GM23338 (cell line): ENCODE measurements at regions not wholly inside any gene's neighbourhood (a gene's known extent, or its start where the extent isn't known, plus 50 kb on each side); places are given as distances from the start of the nearest gene placed in this dataset.

Experiments used
- ATAC-seq: fragments of 200-7000 bp; cut with Tn5 transposase; 3 replicates; pipeline ENCODE4 v1.9.1; 2020
- DNase-seq: peaks from one replicate; pipeline ENCODE4 v3.0.0-alpha.2; 2015; ENCODE audit warnings: low spot score
- H2AFZ ChIP-seq: fragments of 200-600 bp; sonication (generic); 2 replicates; pipeline ENCODE4 v1.8.0; 2016; ENCODE audit warnings: antibody characterized with exemption, mild to moderate bottlenecking, moderate library complexity
- H3F3A ChIP-seq: fragments of 200-600 bp; sonication (generic); replicated peaks from 2 replicates; pipeline ENCODE4 v1.8.0; 2017; ENCODE audit warnings: antibody characterized with exemption, mixed run types, low read depth
- H3K27ac ChIP-seq: fragments of 200-600 bp; sonication (generic); 2 replicates; pipeline ENCODE4 v1.6.1; 2016; ENCODE audit warnings: low read depth
- H3K27me3 ChIP-seq: fragments of 200-600 bp; sonication (generic); 2 replicates; pipeline ENCODE4 v1.8.0; 2016; ENCODE audit warnings: mild to moderate bottlenecking, mixed run types, moderate library complexity; ENCODE audit not compliant: insufficient read depth
- H3K36me3 ChIP-seq: fragments of 200-600 bp; sonication (generic); 2 replicates; pipeline ENCODE4 v1.8.0; 2016; ENCODE audit warnings: mild to moderate bottlenecking; ENCODE audit not compliant: insufficient read depth
- H3K4me1 ChIP-seq: fragments of 200-600 bp; sonication (generic); 2 replicates; pipeline ENCODE4 v1.8.0; 2016; ENCODE audit warnings: mild to moderate bottlenecking, moderate library complexity; ENCODE audit not compliant: insufficient read depth
- H3K4me2 ChIP-seq: fragments of 200-600 bp; sonication (generic); 2 replicates; pipeline ENCODE4 v1.7.1; 2017; ENCODE audit warnings: mixed run types
- H3K4me3 ChIP-seq: fragments of 200-600 bp; sonication (generic); 2 replicates; pipeline ENCODE4 v1.6.1; 2016; ENCODE audit warnings: mixed run types
- H3K79me2 ChIP-seq: fragments of 200-600 bp; sonication (generic); replicated peaks from 2 replicates; pipeline ENCODE4 v1.8.0; 2017; ENCODE audit warnings: mild to moderate bottlenecking; ENCODE audit not compliant: insufficient read depth
- H3K9me2 ChIP-seq: fragments of 200-600 bp; sonication (generic); 2 replicates; pipeline ENCODE4 v1.8.0; 2017; ENCODE audit not compliant: insufficient read depth
- H4K20me1 ChIP-seq: fragments of 200-600 bp; sonication (generic); replicated peaks from 2 replicates; pipeline ENCODE4 v1.8.0; 2017; ENCODE audit warnings: mild to moderate bottlenecking; ENCODE audit not compliant: insufficient read depth
- H3K27ac Mint-ChIP-seq: 2 replicates; pipeline ENCODE4 v1.8.0; 2020; ENCODE audit warnings: inconsistent platforms, mild to moderate bottlenecking, moderate library complexity, mixed read lengths
- H3K27me3 Mint-ChIP-seq: 3 replicates; pipeline ENCODE4 v1.8.0; 2022; ENCODE audit warnings: low read depth, mild to moderate bottlenecking, moderate library complexity, mixed read lengths, inconsistent platforms; ENCODE audit not compliant: insufficient read depth, poor library complexity
- H3K36me3 Mint-ChIP-seq: 3 replicates; pipeline ENCODE4 v1.8.0; 2021; ENCODE audit warnings: low read depth, mild to moderate bottlenecking, inconsistent platforms, moderate library complexity, mixed read lengths
- H3K4me1 Mint-ChIP-seq: 3 replicates; pipeline ENCODE4 v1.8.0; 2020; ENCODE audit warnings: mild to moderate bottlenecking, inconsistent platforms, mixed read lengths
- H3K4me3 Mint-ChIP-seq: 3 replicates; pipeline ENCODE4 v1.8.0; 2021; ENCODE audit warnings: moderate library complexity, mild to moderate bottlenecking, inconsistent platforms, mixed read lengths
- H3K9me3 Mint-ChIP-seq: 3 replicates; pipeline ENCODE4 v1.8.0; 2020; ENCODE audit warnings: moderate library complexity, mild to moderate bottlenecking, inconsistent platforms, mixed read lengths
- CREB1 ChIP-seq: fragments of 250-450 bp; sonication (Bioruptor Pico); IDR thresholded peaks from 2 replicates; pipeline ENCODE4 v1.5.0; 2020; ENCODE audit warnings: low read depth, mild to moderate bottlenecking, moderate library complexity
- ETS1 ChIP-seq: IDR thresholded peaks from 2 replicates; pipeline ENCODE4 v1.6.1; 2016; ENCODE audit warnings: antibody characterized with exemption
- EZH2 ChIP-seq: fragments of 200-600 bp; sonication (generic); IDR thresholded peaks from one replicate; pipeline ENCODE4 v1.8.0; 2017; ENCODE audit warnings: antibody characterized with exemption, mild to moderate bottlenecking, low read depth; ENCODE audit not compliant: unreplicated experiment
- EZH2phosphoT487 ChIP-seq: fragments of 200-600 bp; sonication (generic); IDR thresholded peaks from one replicate; pipeline ENCODE4 v1.8.1; 2018; ENCODE audit warnings: antibody characterized with exemption; ENCODE audit not compliant: unreplicated experiment
- NANOG ChIP-seq: IDR thresholded peaks from 2 replicates; pipeline ENCODE4 v1.6.1; 2016; ENCODE audit warnings: antibody characterized with exemption, borderline replicate concordance
- POLR2AphosphoS5 ChIP-seq: IDR thresholded peaks from 2 replicates; pipeline ENCODE4 v1.6.1; 2016; ENCODE audit warnings: antibody characterized with exemption, low read depth
- REST ChIP-seq: IDR thresholded peaks from one replicate; pipeline ENCODE4 v1.6.1; 2018; ENCODE audit warnings: antibody characterized with exemption; ENCODE audit not compliant: unreplicated experiment
- STAT1 ChIP-seq: IDR thresholded peaks from one replicate; pipeline ENCODE4 v1.6.1; 2016; ENCODE audit warnings: antibody characterized with exemption; ENCODE audit not compliant: unreplicated experiment
- ZNF114 ChIP-seq: fragments of 250-450 bp; sonication (Bioruptor Pico); IDR thresholded peaks from 2 replicates; pipeline ENCODE4 v1.5.0; 2020; ENCODE audit warnings: mild to moderate bottlenecking, moderate library complexity
- ZNF462 ChIP-seq: fragments of 250-450 bp; sonication (Bioruptor Pico); IDR thresholded peaks from 2 replicates; pipeline ENCODE4 v1.5.0; 2020; ENCODE audit warnings: mild to moderate bottlenecking, moderate library complexity
- TF ChIP-seq, protein P1 (sequence below), 2 experiments: fragments of 200-600 bp in 1 of 2; sonication (generic) in 1 of 2; conservative IDR thresholded peaks; 2 replicates each; pipeline versions ENCODE4 v1.5.1 to v1.6.1; 2016 to 2017; ENCODE audit warnings: antibody characterized with exemption in 2 of 2, low read depth in 2 of 2, mild to moderate bottlenecking in 2 of 2, moderate library complexity in 1 of 2

- no peak for TF ChIP-seq ZNF462
- TF ChIP-seq, protein P1, sequence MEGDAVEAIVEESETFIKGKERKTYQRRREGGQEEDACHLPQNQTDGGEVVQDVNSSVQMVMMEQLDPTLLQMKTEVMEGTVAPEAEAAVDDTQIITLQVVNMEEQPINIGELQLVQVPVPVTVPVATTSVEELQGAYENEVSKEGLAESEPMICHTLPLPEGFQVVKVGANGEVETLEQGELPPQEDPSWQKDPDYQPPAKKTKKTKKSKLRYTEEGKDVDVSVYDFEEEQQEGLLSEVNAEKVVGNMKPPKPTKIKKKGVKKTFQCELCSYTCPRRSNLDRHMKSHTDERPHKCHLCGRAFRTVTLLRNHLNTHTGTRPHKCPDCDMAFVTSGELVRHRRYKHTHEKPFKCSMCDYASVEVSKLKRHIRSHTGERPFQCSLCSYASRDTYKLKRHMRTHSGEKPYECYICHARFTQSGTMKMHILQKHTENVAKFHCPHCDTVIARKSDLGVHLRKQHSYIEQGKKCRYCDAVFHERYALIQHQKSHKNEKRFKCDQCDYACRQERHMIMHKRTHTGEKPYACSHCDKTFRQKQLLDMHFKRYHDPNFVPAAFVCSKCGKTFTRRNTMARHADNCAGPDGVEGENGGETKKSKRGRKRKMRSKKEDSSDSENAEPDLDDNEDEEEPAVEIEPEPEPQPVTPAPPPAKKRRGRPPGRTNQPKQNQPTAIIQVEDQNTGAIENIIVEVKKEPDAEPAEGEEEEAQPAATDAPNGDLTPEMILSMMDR (conservative IDR thresholded peaks at IDR 0.05; ENCODE audit: low read depth in 2 of 2) = no peak
- no peak for TF ChIP-seq EZH2phosphoT487
- no peak for TF ChIP-seq NANOG
- no peak for TF ChIP-seq ETS1
Measured at GRCh38 chr5:153399595-153399994, 90.9 kb upstream of the GRIA1 start (continued).

GRCh38 chr5:153400931-153401330, 89.5 kb upstream of the GRIA1 start:
- no peak for ATAC-seq
- H3K27me3 Mint-ChIP-seq = no peaks in the 10 kb centered on the region
- H3K27ac Mint-ChIP-seq = no peak overlapping the region

More at GRCh38 chr5:153400931-153401330, 89.5 kb upstream of the GRIA1 start:
- no peaks in the 10 kb centered on the region for H3K79me2 ChIP-seq
- no peak overlapping the region for H3K4me3 Mint-ChIP-seq
- no peak overlapping the region for H3K4me3 ChIP-seq
- no peak overlapping the region for H2AFZ ChIP-seq
- no peak overlapping the region for H3K27ac ChIP-seq
- H3K9me3 Mint-ChIP-seq = no peaks in the 10 kb centered on the region
- H3K9me2 ChIP-seq = peaks cover 5% of the 10 kb centered on the region; the same call in 1 of the 2 replicates
- no peak for DNase-seq
- H3K36me3 ChIP-seq = no peaks in the 10 kb centered on the region
- H3K36me3 Mint-ChIP-seq = no peaks in the 10 kb centered on the region
- H3K4me1 Mint-ChIP-seq = no peaks in the 10 kb centered on the region; the same call in 2 of the 3 replicates
- TF ChIP-seq CREB1 (CRISPR knock-in tag) = no peak
- no peak for TF ChIP-seq STAT1
- no peak for TF ChIP-seq ZNF114 (CRISPR knock-in tag)
- no peak for TF ChIP-seq EZH2
- TF ChIP-seq EZH2phosphoT487 = no peak
- no peak for TF ChIP-seq POLR2AphosphoS5
- no peak for TF ChIP-seq NANOG
- no peak for TF ChIP-seq REST
- TF ChIP-seq ETS1 = no peak
- H4K20me1 ChIP-seq = no peaks in the 10 kb centered on the region
- no peaks in the 10 kb centered on the region for H3K4me1 ChIP-seq
- H3K4me2 ChIP-seq = no peak overlapping the region
- H3F3A ChIP-seq = no peaks in the 10 kb centered on the region
- no peaks in the 10 kb centered on the region for H3K27me3 ChIP-seq
